H54 (cell line): ENCODE measurements at regions not wholly inside any gene's neighbourhood (a gene's known extent, or its start where the extent isn't known, plus 50 kb on each side); places are given as distances from the start of the nearest gene placed in this dataset.
"Not testable (repeated sequence)": the region's sequence is repeated elsewhere in the genome, so short reads cannot be mapped to it uniquely, and the experiment has no call there.

Experiments
- DNase-seq: peaks from one replicate; pipeline ENCODE4 v3.0.0; 2011; ENCODE audit warnings: low spot score, mixed read lengths; ENCODE audit not compliant: insufficient read length
- FAIRE-seq: peaks from 3 replicates; lab custom pipeline; 2011; peaks lifted over from hg19 to GRCh38; lab: Jason Lieb, UNC
- POLR2A ChIP-seq: IDR thresholded peaks from 2 replicates; pipeline ENCODE4 v1.6.1; 2011; ENCODE audit warnings: low read depth, mild to moderate bottlenecking, low read length

DNA sequence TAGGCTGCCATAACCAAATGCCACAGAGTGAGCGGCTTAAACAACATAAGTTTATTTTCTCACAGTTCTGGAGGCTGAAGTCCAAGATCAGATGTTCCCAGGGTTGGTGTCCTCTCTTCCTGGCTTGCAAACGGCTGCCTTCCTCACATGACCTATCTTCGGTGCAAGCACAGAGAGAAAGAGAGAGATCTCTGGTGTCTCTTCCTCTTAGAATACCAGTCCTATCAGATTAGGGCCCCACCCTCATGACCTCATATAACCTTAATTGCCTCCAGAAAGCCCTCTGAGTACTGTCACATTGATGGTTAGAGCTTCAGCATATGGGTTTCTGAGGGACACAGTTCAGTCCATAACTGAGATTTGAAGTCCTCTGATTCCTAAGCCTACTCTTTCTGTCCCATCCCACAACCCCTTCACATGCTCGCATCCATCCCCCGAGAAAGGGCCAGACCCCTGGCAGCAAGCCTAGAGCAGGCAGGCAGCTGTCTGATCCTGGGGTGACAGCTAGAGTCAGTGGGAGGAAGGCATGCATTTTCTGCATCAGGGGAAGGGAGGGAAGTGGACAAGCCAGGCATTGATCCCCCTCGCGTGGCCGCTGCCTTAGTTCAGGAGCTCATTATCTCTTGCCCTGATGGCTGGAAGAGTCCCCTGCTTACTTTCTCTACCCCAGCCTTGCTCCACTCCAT is 114.1 kb downstream of the FAR1 start:
- DNase-seq (no peak), FAIRE-seq (no peak)
- TF ChIP-seq POLR2A: no peak

DNA sequence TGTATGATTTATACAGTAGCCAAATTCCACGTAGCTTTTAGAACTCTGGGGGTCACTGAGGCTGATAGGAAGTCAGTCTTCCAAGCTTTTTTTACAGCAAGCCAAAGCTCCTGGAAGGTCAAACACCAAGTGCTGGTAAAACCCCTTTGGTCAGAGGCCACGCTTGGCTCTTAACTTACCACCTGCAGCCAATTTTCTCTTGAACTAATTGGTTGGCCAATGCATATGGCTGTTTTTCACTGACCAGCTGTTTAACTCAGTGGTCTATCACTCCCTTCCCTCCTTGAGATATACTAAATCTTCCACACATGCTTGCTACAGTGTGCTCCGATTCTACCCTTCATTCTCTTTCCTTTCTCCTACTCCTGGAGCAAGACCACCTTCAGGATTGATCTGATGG is 116.0 kb downstream of the FAR1 start:
- no peak for FAIRE-seq
- TF ChIP-seq POLR2A: no peak

GRCh38 chr11:13784855-13785254 is 116.4 kb downstream of the FAR1 start:
- FAIRE-seq (no peak), DNase-seq (no peak)
- TF ChIP-seq POLR2A: no peak

More for the DNA sequence above, 116.0 kb downstream of the FAR1 start:
- DNase-seq: no peak

DNA sequence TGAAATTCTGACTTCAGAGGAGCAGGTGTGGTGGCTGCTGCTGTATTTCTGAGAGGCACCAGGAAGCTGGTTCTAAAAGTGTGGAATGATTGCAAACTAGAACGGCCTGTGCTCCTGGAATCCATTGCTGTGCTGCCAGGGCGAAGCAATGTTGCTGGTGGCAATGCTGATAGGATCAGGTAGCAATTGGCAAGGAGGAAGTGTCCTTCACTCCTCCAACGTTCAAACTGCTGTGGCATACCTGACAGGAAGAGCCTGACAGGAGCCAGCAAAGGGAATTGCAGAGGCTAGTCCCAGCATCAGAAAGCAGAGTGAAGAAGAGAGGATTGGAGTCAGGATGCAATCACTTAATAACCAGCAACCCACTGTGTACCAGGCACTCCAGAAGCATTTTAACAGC is 118.2 kb downstream of the FAR1 start:
- no peak for FAIRE-seq

GRCh38 chr11:13797616-13798015 is 129.1 kb downstream of the FAR1 start:
- not testable (repeated sequence) for DNase-seq, FAIRE-seq

More for the DNA sequence above, 118.2 kb downstream of the FAR1 start:
- no peak for DNase-seq
- no peak for TF ChIP-seq POLR2A

DNA sequence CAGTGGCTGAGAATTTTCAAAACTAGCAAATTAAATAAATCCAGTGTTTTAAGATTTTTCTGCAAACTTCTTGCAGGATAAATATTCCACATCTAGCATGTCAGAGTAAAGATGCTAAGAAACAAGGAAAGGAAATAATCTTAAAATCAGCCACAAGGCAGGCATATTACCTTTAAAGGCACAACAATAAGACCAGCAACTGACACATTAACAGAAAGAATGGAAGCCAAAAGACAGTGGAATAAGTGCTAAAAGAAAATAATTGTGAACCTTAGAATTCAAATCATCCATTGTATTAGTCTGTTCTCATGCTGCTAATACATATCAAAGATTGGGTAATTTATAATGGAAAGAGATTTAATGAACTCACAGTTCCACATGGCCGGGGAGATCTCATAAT is 132.4 kb downstream of the FAR1 start:
- DNase-seq (no peak), FAIRE-seq (no peak)
- no peak for TF ChIP-seq POLR2A

DNA sequence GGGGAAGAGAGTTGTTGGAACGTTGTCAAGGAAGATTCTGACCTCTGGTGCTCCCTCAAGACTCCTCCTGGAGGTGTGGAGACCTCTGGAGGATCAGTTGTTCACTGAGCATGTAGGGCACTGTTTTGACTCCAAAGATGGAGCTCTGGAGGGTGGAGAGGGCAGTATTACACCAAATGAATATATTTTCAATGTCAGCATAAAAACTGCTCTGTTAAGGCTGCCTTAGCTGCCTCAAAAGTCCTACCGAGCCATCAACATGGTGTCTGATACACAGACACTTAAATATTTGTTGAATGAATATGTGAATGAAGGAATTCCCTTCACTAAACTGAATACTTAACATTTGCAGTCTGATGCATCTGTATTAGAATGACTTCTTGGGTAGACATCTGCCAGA is 144.2 kb upstream of the SPON1 start:
- FAIRE-seq (no peak), DNase-seq (no peak)
- no peak for TF ChIP-seq POLR2A

DNA sequence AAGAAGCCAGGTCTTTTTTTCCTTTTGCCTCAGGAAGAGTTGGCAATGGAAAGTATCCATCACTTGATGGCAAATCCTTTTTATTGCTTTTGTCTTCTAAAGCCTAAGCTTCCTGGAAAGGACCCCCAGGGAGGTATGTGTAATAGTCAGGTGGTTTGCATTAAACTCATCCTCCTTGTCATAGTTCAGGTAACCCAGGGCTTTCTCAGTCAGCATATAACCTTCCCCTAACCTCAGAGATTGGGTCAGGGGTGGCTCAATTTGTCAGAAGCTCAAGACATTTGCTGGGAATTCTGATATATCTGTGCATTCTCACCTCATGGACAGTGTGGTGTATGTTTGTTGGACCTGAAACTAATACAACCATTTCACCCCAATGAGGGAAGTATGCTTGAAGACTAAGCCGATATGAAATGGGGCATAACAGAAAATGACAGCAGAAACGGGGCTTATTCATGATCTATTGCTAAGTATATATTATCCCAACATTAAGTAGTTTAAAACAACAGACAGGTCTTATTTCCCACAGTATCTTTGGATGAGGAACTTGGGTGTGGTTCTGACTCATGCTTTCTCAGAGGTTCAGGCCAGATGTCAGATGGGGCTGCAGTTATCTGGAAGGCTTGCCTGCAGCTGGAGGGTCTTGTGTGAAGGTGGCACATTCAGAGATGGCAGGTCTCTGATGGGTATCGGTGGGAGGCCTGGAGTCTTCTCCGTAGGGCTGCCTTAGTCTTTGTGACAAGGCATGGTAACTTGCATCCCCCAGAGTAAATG is 135.8 kb upstream of the SPON1 start:
- peak; percentile 38 for DNase-seq
- FAIRE-seq: peak; percentile 89
- TF ChIP-seq POLR2A: no peak

DNA sequence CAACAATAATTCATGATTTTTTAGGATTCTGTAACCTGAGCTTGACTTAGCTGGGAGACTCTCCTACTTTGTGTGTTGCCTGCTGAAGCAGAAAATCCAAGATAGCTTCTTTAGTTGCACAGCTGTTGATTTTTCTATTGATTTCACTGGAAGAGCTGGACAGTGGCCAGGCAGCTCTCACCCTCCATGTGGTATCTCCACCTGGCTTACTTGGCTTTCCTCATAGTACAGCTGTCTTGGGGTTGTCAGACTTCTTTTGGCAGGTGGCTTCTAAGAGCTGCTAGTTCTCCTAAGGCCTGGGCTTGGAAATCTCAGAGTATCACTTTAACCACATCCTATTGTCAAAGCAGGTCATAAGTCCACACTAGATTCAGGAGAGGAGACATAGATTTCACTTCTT is 130.8 kb upstream of the SPON1 start:
- no peak for TF ChIP-seq POLR2A
- FAIRE-seq (no peak), DNase-seq (no peak)

DNA sequence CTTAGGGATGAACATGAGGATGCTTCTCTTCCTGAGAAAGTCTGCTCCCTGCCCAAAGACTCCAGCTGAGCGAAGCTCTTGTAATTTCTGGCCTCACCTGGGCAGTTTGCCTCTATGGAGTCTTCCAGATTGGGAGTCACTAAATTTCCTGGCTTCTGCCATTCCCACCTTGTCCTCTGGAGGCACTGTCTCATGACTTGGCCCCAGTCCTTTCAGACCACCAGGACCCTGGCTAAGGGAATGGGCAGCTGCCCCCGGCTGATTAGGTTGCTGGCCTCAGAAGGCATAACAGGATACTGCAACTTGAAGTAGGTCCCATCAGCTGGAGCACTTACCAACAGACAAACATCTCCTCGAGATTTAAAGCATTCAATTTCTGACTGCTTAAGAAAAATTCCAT is 128.1 kb upstream of the SPON1 start:
- DNase-seq: no peak
- FAIRE-seq: no peak
- no peak for TF ChIP-seq POLR2A

- no peak for TF ChIP-seq POLR2A
- no peak for DNase-seq
- no peak for FAIRE-seq
These were observed 125.9 kb upstream of the SPON1 start for GRCh38 chr11:13836666-13837065.

DNA sequence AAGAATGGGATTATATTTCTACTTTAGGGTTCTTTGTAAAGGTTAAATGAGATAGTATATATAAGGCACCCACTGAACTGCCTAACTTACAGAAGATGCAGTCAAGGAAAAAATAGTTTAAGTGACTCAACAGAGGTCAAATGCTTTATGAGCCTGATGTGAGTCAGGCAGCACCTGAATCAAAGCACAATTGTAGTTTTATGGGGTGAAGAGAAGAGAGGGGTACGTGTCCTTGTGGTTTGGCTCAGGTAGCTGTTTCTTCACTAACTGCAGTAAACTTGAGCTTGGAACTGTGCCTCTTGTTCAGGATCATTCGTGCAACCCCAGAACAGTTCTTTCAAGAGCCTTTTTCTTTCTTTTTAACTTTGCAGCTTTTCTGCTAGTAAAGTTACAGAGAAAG is 125.2 kb upstream of the SPON1 start:
- DNase-seq: peak; percentile 27
- FAIRE-seq: peak; percentile 92
- TF ChIP-seq POLR2A: no peak

DNA sequence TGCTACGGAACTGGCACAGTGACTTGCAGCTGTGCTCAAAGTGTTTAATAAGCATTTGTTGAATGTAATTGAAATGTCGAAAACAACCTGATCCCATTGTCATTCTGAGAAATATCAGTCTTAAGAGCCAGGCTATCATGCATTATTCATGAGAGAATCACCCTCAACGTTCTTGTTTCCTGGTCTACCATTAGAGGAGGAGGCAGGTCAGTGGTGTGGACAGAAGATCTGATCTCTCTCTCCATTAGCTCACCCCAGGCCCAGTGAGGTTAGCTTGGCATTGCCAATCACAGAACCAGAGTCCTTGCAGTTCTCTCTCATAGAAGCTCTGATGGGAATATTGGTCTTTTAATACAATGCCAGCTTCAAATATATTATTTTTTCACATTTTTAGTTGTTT is 121.1 kb upstream of the SPON1 start:
- no peak for TF ChIP-seq POLR2A
- no peak for FAIRE-seq
- DNase-seq: no peak

- no peak for TF ChIP-seq POLR2A
- FAIRE-seq (no peak), DNase-seq (no peak)
These were observed 114.5 kb upstream of the SPON1 start for GRCh38 chr11:13848031-13848430.

GRCh38 chr11:13850231-13851005 is 112.1 kb upstream of the SPON1 start:
- no peak for FAIRE-seq

More at GRCh38 chr11:13850231-13851005, 112.1 kb upstream of the SPON1 start:
- no peak for DNase-seq
- no peak for TF ChIP-seq POLR2A
